Nephron (organoid): ENCODE measurements at regions not wholly inside any gene's neighbourhood (a gene's known extent, or its start where the extent isn't known, plus 50 kb on each side); places are given as distances from the start of the nearest gene placed in this dataset.
"Not testable (repeated sequence)": the region's sequence is repeated elsewhere in the genome, so short reads cannot be mapped to it uniquely, and the experiment has no call there.

Experiments used
- H3K27ac Mint-ChIP-seq, 3 experiments: 2 replicates each; pipeline ENCODE4 v1.8.0; 2020; ENCODE audit warnings: mixed read lengths in 3 of 3, mild to moderate bottlenecking in 2 of 3, moderate library complexity in 1 of 3
- H3K27me3 Mint-ChIP-seq: 2 replicates; pipeline ENCODE4 v1.8.0; 2021; ENCODE audit warnings: low read depth, mild to moderate bottlenecking, moderate library complexity, mixed read lengths
- H3K36me3 Mint-ChIP-seq: 2 replicates; pipeline ENCODE4 v1.8.0; 2020; ENCODE audit warnings: low read depth, mixed read lengths
- H3K4me1 Mint-ChIP-seq: 2 replicates; pipeline ENCODE4 v1.8.0; 2020; ENCODE audit warnings: mixed read lengths
- H3K4me3 Mint-ChIP-seq, 3 experiments: 2 replicates each; pipeline ENCODE4 v1.8.0; 2020; ENCODE audit warnings: mild to moderate bottlenecking in 3 of 3, mixed read lengths in 3 of 3, moderate library complexity in 2 of 3
- H3K9me3 Mint-ChIP-seq: 2 replicates; pipeline ENCODE4 v1.8.0; 2020; ENCODE audit warnings: mixed read lengths
- TF ChIP-seq, protein P1 (sequence below), 3 experiments: fragments of 200-600 bp; sonication (generic); IDR thresholded peaks; one replicate each; pipeline ENCODE4 v1.5.0; 2021; ENCODE audit warnings: antibody characterized with exemption in 3 of 3; ENCODE audit not compliant: unreplicated experiment in 3 of 3

- TF ChIP-seq, protein P1, sequence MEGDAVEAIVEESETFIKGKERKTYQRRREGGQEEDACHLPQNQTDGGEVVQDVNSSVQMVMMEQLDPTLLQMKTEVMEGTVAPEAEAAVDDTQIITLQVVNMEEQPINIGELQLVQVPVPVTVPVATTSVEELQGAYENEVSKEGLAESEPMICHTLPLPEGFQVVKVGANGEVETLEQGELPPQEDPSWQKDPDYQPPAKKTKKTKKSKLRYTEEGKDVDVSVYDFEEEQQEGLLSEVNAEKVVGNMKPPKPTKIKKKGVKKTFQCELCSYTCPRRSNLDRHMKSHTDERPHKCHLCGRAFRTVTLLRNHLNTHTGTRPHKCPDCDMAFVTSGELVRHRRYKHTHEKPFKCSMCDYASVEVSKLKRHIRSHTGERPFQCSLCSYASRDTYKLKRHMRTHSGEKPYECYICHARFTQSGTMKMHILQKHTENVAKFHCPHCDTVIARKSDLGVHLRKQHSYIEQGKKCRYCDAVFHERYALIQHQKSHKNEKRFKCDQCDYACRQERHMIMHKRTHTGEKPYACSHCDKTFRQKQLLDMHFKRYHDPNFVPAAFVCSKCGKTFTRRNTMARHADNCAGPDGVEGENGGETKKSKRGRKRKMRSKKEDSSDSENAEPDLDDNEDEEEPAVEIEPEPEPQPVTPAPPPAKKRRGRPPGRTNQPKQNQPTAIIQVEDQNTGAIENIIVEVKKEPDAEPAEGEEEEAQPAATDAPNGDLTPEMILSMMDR (IDR thresholded peaks at IDR 0.05; ENCODE audit: unreplicated experiment in 3 of 3), result no peak
- Mint-ChIP-seq H3K27me3 (no peaks in the 10 kb centered on the region), H3K27ac (peak overlapping the region; percentile 48 to 89 (median 87)), H3K36me3 (peaks cover 4% of the 10 kb centered on the region), H3K9me3 (peaks cover 63% of the 10 kb centered on the region), H3K4me1 (peaks cover 6% of the 10 kb centered on the region), H3K4me3 (no peak overlapping the region)
These were observed 121.7 kb upstream of the TRIM24 start for GRCh38 chr7:138338361-138338760.

DNA sequence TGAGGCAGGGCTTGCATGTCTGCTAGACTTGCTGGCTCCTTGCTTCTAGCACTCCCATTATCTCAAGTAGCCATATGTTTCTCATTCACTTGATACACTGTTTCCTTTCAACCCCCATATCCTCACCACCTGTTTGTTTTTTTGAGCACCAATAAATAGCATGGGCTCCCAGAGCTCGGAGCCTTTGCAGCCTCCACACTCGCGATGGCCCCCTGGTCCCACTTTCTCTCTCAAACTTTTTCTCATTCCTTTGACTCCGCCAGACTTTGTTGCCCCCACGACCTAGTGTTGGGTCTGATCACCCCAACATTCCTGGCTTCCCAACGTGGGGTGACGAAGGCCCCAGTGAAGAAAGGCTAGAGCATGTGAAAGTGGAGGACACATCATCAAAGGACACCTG lies 120.8 kb upstream of the TRIM24 start:
- H3K9me3 Mint-ChIP-seq, result peaks cover 72% of the 10 kb centered on the region
- not testable (repeated sequence) for H3K4me1 Mint-ChIP-seq, H3K27me3 Mint-ChIP-seq, H3K27ac Mint-ChIP-seq, H3K36me3 Mint-ChIP-seq, H3K4me3 Mint-ChIP-seq

DNA sequence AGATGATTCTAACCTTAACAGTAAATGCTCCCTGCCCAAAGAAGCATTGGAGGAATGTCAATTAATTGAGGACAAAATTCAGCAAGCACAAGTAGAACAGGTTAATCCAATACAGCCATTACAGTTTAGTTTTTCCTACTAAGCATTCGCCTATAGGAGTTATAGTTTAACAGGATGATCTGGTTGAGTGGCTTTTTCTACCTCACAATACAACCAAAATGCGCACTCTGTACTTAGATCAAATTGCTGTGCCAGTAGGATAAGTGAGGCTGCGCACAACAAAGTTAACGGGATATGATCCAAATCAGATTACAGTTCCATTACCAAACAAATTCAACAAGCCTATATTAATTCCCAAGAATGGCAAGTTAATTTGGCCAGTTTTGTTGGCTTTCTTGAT lies 117.1 kb upstream of the TRIM24 start:
- H3K4me1 Mint-ChIP-seq, result peaks cover 5% of the 10 kb centered on the region
- H3K9me3 Mint-ChIP-seq, result peaks cover 87% of the 10 kb centered on the region
- TF ChIP-seq, protein P1 (IDR thresholded peaks at IDR 0.05; ENCODE audit: unreplicated experiment in 3 of 3), result no peak
- no peak overlapping the region for H3K4me3 Mint-ChIP-seq
- H3K36me3 Mint-ChIP-seq, result peaks cover 4% of the 10 kb centered on the region
- no peak overlapping the region for H3K27ac Mint-ChIP-seq
- H3K27me3 Mint-ChIP-seq, result no peaks in the 10 kb centered on the region

- Mint-ChIP-seq H3K4me3 (no peak overlapping the region), H3K27ac (no peak overlapping the region), H3K4me1 (no peaks in the 10 kb centered on the region), H3K27me3 (no peaks in the 10 kb centered on the region), H3K9me3 (peaks cover 70% of the 10 kb centered on the region), H3K36me3 (peaks cover 4% of the 10 kb centered on the region)
- TF ChIP-seq, protein P1 (IDR thresholded peaks at IDR 0.05; ENCODE audit: unreplicated experiment in 3 of 3), result no peak
These were observed 114.5 kb upstream of the TRIM24 start for GRCh38 chr7:138345567-138345966.

DNA sequence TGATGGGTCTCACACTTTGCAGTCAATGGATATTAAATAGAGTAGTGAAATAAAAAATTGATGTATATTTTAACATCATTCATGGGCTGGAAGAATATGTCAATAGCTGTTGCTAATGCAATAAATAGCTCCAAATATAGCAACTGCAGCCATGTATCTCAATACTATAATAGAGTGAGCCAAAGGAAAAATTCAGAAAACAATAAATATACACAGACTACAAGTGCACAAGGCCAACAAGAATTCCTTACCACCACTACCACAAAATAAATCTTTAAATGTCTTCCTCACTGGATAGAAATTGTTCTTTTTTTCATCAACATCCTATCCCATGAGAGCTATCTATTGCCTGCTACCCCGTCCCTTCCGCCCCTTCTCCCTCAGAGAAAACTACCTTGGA lies 113.1 kb upstream of the TRIM24 start:
- H3K4me3 Mint-ChIP-seq, result no peak overlapping the region
- H3K27ac Mint-ChIP-seq, result no peak overlapping the region
- TF ChIP-seq, protein P1 (IDR thresholded peaks at IDR 0.05; ENCODE audit: unreplicated experiment in 3 of 3), result no peak
- peaks cover 4% of the 10 kb centered on the region for H3K36me3 Mint-ChIP-seq
- H3K9me3 Mint-ChIP-seq, result peaks cover 63% of the 10 kb centered on the region
- no peaks in the 10 kb centered on the region for H3K4me1 Mint-ChIP-seq
- no peaks in the 10 kb centered on the region for H3K27me3 Mint-ChIP-seq

DNA sequence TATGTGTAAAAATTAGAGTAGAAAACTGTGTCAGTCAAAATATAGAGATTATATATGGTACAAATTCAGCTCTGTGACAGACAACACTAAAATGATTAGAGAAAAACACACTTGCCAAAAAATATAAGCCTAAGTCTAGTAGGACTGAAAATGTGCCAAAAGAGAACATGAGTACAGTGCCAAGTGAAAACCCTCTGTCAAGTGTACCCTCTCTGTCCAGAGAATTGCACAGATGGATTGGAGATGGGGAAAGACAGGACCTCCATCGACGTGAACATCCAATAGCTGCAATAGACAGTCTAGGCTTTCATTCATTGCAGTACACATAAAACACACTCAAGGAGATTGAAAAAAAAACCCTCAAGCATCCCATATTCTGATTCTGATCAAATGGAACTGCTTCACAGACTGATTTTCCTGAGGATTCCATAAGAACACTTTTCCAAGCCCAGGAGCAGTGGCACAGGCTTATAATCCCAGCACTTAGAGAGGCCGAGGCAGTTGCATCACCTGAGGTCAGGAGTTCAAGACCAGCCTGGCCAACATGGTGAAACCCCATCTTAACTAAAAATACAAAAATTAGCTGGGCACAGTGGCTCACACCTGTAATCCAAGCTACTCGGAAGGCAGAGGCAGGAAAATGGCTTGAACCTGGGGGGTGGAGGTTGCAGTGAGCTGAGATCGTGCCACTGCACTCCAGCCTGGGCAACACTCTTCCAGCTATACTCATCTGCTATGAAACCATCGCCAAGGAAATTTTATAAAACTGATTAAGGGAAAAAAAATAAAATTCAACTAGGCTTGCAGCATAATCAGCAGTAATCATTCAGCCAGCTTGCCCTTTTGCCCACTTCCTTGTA lies 110.0 kb upstream of the TRIM24 start:
- Mint-ChIP-seq H3K4me3 (no peak overlapping the region), H3K36me3 (peaks cover 4% of the 10 kb centered on the region), H3K9me3 (peaks cover 33% of the 10 kb centered on the region), H3K4me1 (no peaks in the 10 kb centered on the region), H3K27ac (no peak overlapping the region), H3K27me3 (no peaks in the 10 kb centered on the region)
- TF ChIP-seq, protein P1 (IDR thresholded peaks at IDR 0.05; ENCODE audit: unreplicated experiment in 3 of 3), result no peak
